Activated T-cell treated with anti-CD3 and anti-CD28 coated beads, Interleukin-2, amount 50 U/mL, for 72 hours (primary cell): ENCODE measurements at regions not wholly inside any gene's neighbourhood (a gene's known extent, or its start where the extent isn't known, plus 50 kb on each side); places are given as distances from the start of the nearest gene placed in this dataset.
"Not testable (repeated sequence)": the region's sequence is repeated elsewhere in the genome, so short reads cannot be mapped to it uniquely, and the experiment has no call there.

ENCODE experiments used
- ATAC-seq, 2 donors: fragments of 150-1000 bp; cut with Tn5 transposase; replicated peaks in 1 of 2; 2 replicates each; pipeline ENCODE4 v1.10.0; 2021; ENCODE audit warnings: moderate library complexity in 2 of 2, mild to moderate bottlenecking in 1 of 2
- DNase-seq, 2 donors: peaks; one replicate each; pipeline ENCODE4 v3.0.0; 2021 to 2022; ENCODE audit warnings: mixed read lengths in 1 of 2
- H3K27ac Mint-ChIP-seq: one replicate; pipeline ENCODE4 v1.8.0; 2022; ENCODE audit warnings: mild to moderate bottlenecking, moderate library complexity, mixed read lengths
- H3K27me3 Mint-ChIP-seq: one replicate; pipeline ENCODE4 v1.8.0; 2022; ENCODE audit warnings: low read depth, mixed read lengths
- H3K36me3 Mint-ChIP-seq, 2 donors: one replicate each; pipeline ENCODE4 v1.8.0; 2022; ENCODE audit warnings: mixed read lengths in 2 of 2, mild to moderate bottlenecking in 1 of 2; ENCODE audit not compliant: insufficient read depth in 2 of 2
- H3K4me1 Mint-ChIP-seq: one replicate; pipeline ENCODE4 v1.8.0; 2022; ENCODE audit warnings: low read depth, mixed read lengths
- H3K4me3 Mint-ChIP-seq, 2 donors: one replicate each; pipeline ENCODE4 v1.8.0; 2022; ENCODE audit warnings: mild to moderate bottlenecking in 2 of 2, mixed read lengths in 2 of 2, moderate library complexity in 2 of 2
- H3K9me3 Mint-ChIP-seq, 2 donors: one replicate each; pipeline ENCODE4 v1.8.0; 2022; ENCODE audit warnings: mixed read lengths in 2 of 2

DNA sequence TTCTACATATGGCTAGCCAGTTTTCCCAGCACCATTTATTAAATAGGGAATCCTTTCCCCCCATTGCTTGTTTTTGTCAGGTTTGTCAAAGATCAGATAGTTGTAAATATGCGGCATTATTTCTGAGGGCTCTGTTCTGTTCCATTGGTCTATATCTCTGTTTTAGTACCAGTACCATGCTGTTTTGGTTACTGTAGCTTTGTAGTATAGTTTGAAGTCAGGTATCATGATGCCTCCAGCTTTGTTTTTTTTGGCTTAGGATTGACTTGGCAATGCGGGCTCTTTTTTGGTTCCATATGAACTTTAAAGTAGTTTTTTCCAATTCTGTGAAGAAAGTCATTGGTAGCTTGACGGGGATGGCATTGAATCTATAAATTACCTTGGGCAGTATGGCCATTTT is 60.0 kb upstream of the GPC3 start:
- not testable (repeated sequence) for DNase-seq, H3K4me1 Mint-ChIP-seq, H3K36me3 Mint-ChIP-seq, ATAC-seq, H3K27ac Mint-ChIP-seq, H3K27me3 Mint-ChIP-seq, H3K4me3 Mint-ChIP-seq, H3K9me3 Mint-ChIP-seq

DNA sequence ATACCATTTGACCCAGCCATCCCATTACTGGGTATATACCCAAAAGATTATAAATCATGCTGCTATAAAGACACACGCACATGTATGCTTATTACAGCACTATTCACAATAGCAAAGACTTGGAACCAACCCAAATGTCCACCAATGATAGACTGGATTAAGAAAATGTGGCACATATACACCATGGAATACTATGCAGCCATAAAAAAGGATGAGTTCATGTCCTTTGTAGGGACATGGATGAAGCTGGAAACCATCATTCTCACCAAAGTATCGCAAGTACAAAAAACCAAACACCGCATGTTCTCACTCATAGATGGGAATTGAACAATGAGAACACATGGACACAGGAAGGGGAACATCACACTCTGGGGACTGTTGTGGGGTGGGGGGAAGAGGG is 81.7 kb upstream of the GPC3 start:
- not testable (repeated sequence) for H3K27ac Mint-ChIP-seq, DNase-seq, H3K4me3 Mint-ChIP-seq, H3K9me3 Mint-ChIP-seq, ATAC-seq, H3K4me1 Mint-ChIP-seq, H3K36me3 Mint-ChIP-seq
- H3K27me3 Mint-ChIP-seq, result peaks cover 44% of the 10 kb centered on the region

DNA sequence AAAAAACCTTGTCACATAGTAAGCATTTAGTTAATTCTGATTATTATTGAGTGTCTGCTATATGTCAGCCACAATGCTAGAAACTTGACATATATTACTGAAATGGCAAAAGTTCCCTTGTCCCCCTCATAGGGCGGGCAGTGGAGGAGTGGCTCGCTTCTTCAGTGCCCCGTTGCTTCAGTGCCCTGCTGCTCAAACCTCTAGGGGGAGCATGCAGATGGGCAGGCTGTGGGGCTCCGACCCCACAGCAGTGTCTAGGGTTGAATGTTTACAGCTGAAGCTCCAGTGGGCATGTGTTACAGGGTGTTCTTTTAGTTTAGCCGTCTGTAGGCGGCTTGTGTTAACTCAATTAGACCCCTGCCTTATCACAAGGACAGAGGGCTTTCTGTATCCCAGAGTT is 86.5 kb upstream of the GPC3 start:
- H3K27ac Mint-ChIP-seq, H3K4me1 Mint-ChIP-seq, H3K36me3 Mint-ChIP-seq, ATAC-seq, H3K9me3 Mint-ChIP-seq, DNase-seq, H3K4me3 Mint-ChIP-seq: not testable (repeated sequence)
- peaks cover 31% of the 10 kb centered on the region for H3K27me3 Mint-ChIP-seq

DNA sequence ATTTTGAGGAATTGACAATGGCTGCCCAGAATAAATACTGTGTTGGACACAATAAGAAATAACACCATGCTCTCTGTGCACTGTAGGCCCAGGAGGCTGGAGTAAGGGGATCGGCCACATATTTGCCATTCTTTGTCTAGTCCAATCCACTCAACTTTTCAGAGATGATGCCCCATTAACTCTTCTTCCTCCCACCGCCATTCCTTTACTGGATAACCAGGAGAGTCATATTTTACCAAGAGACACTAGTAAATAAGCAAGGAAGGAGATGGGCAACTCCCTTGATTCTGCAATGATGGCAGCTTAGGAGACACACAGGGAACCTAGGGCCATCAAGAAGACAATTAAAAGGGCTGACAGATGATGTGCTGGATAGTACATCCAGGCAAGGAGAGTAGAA is 87.9 kb upstream of the GPC3 start:
- no peak overlapping the region for H3K4me3 Mint-ChIP-seq
- ATAC-seq (no peak), DNase-seq (no peak)
- peaks cover 0 to 3% of the 10 kb centered on the region in 2 donors for H3K9me3 Mint-ChIP-seq
- H3K27me3 Mint-ChIP-seq, result peaks cover 31% of the 10 kb centered on the region
- no peaks in the 10 kb centered on the region for H3K36me3 Mint-ChIP-seq
- no peak overlapping the region for H3K27ac Mint-ChIP-seq
- no peaks in the 10 kb centered on the region for H3K4me1 Mint-ChIP-seq

DNA sequence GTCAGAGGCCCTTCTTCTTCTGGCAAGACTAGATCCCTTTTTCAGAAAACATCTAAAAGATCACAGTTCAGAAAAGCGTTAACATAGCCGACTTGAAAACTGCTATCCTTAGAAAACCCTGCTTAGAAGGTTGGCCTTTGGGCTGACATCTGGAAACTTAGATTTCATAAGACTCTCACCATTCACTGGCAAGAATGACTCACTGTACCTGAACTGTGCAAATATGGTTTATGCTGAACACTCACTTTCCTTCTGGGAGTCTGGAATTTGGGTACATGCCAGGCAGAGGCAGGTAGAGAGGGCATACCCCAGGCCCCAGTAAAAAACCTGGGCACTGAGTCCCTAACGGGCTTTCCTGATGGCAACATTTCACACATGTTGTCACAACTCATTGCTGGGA is 88.8 kb upstream of the GPC3 start:
- H3K4me3 Mint-ChIP-seq, result no peak overlapping the region
- DNase-seq (no peak), ATAC-seq (no peak)
- no peaks in the 10 kb centered on the region for H3K36me3 Mint-ChIP-seq
- no peaks in the 10 kb centered on the region for H3K4me1 Mint-ChIP-seq
- peaks cover 0 to 3% of the 10 kb centered on the region in 2 donors for H3K9me3 Mint-ChIP-seq
- no peak overlapping the region for H3K27ac Mint-ChIP-seq
- peaks cover 38% of the 10 kb centered on the region for H3K27me3 Mint-ChIP-seq

DNA sequence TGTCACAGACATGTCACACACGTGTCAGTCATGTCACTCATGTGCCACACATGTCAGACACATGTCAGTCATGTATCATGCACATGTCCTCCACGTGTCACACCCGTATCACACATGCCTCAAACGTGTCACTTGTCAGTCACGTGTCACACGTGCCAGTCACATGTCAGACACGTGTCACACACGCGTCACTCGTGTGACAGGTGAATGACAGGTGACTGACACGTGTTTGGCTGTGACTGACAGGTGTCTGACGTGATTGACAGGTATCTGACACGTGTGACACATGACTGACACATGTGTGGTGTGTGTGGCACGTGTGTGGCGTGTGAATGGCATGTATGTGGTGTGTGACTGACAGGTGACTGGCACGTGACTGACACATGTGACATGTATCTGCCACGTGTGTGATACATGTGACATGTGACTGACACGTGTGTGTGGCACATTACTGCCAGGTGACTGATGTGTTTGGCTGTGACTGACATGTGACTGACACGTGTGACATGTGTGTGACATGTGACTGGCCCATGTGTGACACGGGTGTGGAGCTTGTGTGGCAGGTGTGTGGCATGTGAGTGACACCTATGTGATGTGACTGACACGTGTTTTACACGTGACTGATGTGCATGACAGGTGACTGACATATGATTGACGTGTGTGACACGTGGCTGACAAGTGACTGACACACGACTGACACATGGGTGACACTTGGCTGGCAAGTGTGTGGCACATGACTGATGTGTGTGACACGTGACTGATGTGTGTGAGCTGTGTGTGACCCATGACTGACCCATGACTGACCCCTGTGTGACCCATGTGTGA is 90.7 kb upstream of the GPC3 start:
- Mint-ChIP-seq H3K4me1 (no peaks in the 10 kb centered on the region), H3K27me3 (peaks cover 41% of the 10 kb centered on the region), H3K4me3 (no peak overlapping the region), H3K27ac (no peak overlapping the region), H3K36me3 (no peaks in the 10 kb centered on the region), H3K9me3 (peaks cover 0 to 3% of the 10 kb centered on the region in 2 donors)
- ATAC-seq (no peak), DNase-seq (no peak)

DNA sequence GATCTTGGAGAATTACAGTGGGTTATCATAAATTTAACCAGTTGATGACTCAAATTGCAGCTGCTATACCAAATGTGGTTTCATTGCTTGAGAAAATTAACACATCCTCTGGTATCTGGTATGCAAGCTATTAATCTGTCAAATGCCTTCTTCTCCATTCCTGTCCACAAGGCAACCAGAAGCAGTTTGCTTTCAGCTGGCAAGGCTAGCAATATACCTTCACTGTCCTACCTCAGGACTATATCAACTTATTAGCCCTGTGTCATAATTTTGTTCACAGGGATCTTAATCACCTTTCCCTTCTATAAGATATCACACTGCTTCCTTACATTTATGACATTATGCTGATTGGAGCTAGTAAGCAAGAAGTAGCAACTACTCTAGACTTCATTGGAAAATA is 110.0 kb upstream of the GPC3 start:
- Mint-ChIP-seq H3K4me3 (no peak overlapping the region), H3K4me1 (no peaks in the 10 kb centered on the region), H3K27ac (no peak overlapping the region), H3K27me3 (peaks cover 31% of the 10 kb centered on the region), H3K9me3 (peaks cover 0 to 4% of the 10 kb centered on the region in 2 donors), H3K36me3 (no peaks in the 10 kb centered on the region)
- ATAC-seq (no peak), DNase-seq (no peak)

DNA sequence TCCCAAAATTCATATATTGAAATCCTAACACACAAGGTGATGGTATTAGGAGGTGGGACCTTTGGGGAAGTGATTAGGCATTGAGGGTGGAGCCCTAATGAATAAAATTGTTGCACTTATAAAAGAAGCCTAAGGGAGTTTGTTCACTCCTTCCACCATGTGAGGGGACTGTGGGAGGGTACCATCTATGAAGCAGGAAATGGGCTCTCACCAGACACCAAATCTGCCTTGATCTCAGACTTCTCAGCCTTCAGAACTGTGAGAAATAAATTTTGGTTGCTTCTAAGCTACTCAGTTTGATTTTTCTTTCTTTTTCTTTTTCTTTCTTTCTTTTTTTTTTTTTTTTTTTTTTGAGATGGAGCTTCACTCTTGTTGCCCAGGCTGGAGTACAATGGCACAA is 116.2 kb upstream of the GPC3 start:
- H3K27ac Mint-ChIP-seq, result no peak overlapping the region
- peaks cover 30% of the 10 kb centered on the region for H3K27me3 Mint-ChIP-seq
- no peak for DNase-seq

DNA sequence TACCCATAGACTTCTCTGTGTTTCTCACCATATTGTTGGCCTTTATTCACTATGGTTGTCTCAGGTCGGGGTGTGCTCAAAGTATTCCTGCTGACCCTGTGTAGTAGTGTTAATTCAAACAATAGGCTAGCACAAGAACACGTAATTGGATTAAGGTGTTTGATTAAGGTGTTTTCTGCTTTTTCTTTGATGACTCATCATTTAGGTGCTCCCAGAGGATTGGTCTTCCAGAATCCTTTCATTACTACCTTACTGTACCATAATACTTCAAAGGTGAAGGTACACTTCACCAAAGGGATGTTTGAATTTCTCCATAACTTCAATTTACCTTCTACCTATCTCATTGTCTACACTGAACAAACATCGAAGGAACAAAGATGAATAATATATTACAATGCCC is 121.7 kb upstream of the CCDC160 start:
- no peak for ATAC-seq
- Mint-ChIP-seq H3K9me3 (peaks cover 0 to 4% of the 10 kb centered on the region in 2 donors), H3K36me3 (no peaks in the 10 kb centered on the region), H3K4me3 (no peak overlapping the region), H3K27me3 (peaks cover 45% of the 10 kb centered on the region), H3K27ac (no peak overlapping the region), H3K4me1 (no peaks in the 10 kb centered on the region)
- no peak for DNase-seq

More for the DNA sequence above, 116.2 kb upstream of the GPC3 start:
- peaks cover 0 to 2% of the 10 kb centered on the region in 2 donors for H3K36me3 Mint-ChIP-seq
- H3K9me3 Mint-ChIP-seq, result peaks cover 2 to 5% of the 10 kb centered on the region in 2 donors
- ATAC-seq, result no peak
- H3K4me1 Mint-ChIP-seq, result no peaks in the 10 kb centered on the region
- H3K4me3 Mint-ChIP-seq, result no peak overlapping the region

DNA sequence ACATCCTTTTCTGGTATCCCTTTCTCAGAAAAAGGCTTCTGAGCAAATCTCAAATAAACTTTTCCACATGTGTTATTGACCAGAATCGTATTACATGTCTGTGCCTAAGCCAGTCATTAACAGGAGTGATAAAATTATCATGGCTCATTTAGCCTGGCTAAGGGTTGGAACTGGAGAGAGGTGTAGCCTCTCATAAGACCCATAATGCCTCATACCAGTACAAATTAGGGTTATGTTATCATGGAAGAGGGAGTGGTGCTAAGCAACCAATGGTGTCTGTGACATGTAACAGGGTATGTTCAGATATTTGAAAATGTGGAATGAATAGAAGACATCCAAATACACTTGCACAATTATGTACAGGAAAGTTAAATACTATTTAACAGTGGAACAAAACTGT is 99.6 kb upstream of the CCDC160 start:
- ATAC-seq (no peak), DNase-seq (no peak)
- no peaks in the 10 kb centered on the region for H3K4me1 Mint-ChIP-seq
- peaks cover 54% of the 10 kb centered on the region for H3K27me3 Mint-ChIP-seq
- no peak overlapping the region for H3K27ac Mint-ChIP-seq
- H3K9me3 Mint-ChIP-seq, result no peaks in the 10 kb centered on the region
- no peaks in the 10 kb centered on the region for H3K36me3 Mint-ChIP-seq
- no peak overlapping the region for H3K4me3 Mint-ChIP-seq

DNA sequence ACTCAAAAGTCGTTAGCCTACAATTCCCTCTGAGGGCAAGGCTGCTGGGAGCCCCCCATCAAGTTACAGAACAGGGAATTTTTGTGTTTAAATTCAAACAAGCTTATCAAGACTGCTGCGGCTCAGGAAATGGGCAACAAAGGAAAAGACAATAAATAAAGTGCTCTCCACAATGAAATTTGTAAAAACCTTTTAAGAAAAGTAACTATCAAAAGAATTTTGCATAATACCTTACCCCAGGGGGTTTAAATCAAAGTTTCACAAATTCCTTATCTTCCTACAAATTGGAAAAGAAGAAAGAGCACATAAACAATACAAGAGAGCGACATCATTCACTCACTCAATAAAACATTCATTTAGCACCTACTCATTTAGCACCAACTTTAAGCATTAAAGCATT is 97.9 kb upstream of the CCDC160 start:
- H3K4me3 Mint-ChIP-seq, result no peak overlapping the region
- no peak overlapping the region for H3K27ac Mint-ChIP-seq
- H3K36me3 Mint-ChIP-seq, result no peaks in the 10 kb centered on the region
- H3K4me1 Mint-ChIP-seq, result no peaks in the 10 kb centered on the region
- H3K27me3 Mint-ChIP-seq, result peaks cover 55% of the 10 kb centered on the region
- no peaks in the 10 kb centered on the region for H3K9me3 Mint-ChIP-seq
- DNase-seq, result no peak
- ATAC-seq, result no peak

DNA sequence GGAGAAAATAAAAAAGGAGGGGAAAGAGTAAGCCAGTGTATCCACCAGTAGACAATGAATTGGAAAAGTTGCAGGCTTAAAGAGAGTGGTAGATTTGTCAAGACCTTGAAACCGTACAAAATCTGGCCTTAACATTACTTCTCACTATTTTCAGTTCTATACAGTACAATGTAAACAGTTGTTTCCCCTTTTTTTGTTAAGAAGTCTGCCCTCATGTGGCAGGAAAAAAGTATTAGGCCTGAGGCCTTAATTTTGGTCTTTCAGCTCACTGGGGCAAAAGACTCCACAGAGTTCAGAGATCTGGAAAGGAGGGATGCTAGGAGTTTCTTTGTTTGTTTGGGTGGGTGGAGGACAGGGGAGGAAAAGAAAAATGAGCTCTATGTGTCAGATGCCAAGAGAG is 92.8 kb upstream of the CCDC160 start:
- ATAC-seq (peak in 1 of 2 donors; percentile 36), DNase-seq (peak in 1 of 2 donors; percentile 2)
- H3K27ac Mint-ChIP-seq, result no peak overlapping the region
- H3K36me3 Mint-ChIP-seq, result no peaks in the 10 kb centered on the region
- no peaks in the 10 kb centered on the region for H3K4me1 Mint-ChIP-seq
- H3K9me3 Mint-ChIP-seq, result no peaks in the 10 kb centered on the region
- peaks cover 28% of the 10 kb centered on the region for H3K27me3 Mint-ChIP-seq
- H3K4me3 Mint-ChIP-seq, result no peak overlapping the region

DNA sequence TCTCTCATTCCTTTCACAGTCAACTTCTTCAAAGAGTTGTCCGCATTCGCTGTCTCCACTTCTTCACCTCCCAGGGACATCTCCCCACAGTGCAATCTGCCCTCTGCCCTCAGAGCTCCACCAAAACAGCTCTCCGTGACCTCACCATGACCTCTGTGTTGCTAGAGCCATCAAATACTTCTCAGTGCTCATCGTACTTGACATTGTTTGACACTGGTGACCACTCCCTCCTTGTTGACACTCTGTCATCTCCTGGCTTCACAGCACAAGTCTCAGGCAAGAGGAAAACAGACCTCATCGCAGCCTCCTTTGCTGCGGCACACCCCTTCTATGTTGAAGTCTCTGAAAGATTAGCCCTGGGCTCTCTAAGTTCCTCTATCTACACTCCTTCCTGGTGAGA is 90.5 kb upstream of the CCDC160 start:
- Mint-ChIP-seq H3K36me3 (no peaks in the 10 kb centered on the region), H3K27me3 (peaks cover 28% of the 10 kb centered on the region), H3K9me3 (no peaks in the 10 kb centered on the region), H3K4me3 (no peak overlapping the region), H3K4me1 (no peaks in the 10 kb centered on the region), H3K27ac (no peak overlapping the region)
- ATAC-seq (no peak), DNase-seq (no peak)

DNA sequence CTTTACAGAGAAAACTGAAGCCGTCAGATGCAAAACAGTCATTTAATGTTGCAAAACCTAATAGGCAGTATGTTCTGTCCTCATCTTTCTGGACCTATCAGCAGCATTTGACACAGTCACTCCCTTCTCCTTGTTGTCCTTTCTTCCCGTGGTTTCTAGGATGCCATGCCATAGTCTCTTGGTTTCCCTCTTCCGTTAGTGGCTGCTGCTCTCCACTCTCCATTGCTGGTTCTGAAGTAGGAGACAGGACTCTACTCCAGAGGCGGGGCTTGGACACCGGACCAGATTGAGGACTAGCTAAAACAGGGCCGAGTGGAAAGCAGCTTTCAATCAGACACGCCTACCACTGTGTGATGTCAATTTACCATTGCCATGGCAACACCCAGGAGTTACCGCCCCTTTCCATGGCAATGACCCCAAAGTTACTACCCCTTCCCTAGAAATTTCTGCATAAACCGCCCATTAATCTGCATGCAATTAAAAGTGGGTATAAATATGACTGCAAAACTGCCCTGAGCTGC is 88.8 kb upstream of the CCDC160 start:
- no peak overlapping the region for H3K4me3 Mint-ChIP-seq
- H3K4me1 Mint-ChIP-seq, result no peaks in the 10 kb centered on the region
- no peaks in the 10 kb centered on the region for H3K36me3 Mint-ChIP-seq
- DNase-seq (no peak), ATAC-seq (no peak)
- H3K9me3 Mint-ChIP-seq, result peaks cover 0 to 4% of the 10 kb centered on the region in 2 donors
- H3K27ac Mint-ChIP-seq, result no peak overlapping the region
- peaks cover 33% of the 10 kb centered on the region for H3K27me3 Mint-ChIP-seq
